H9 (cell line): ENCODE measurements at regions not wholly inside any gene's neighbourhood (a gene's known extent, or its start where the extent isn't known, plus 50 kb on each side); places are given as distances from the start of the nearest gene placed in this dataset.

ENCODE experiments used
- DNase-seq: peaks from one replicate; pipeline ENCODE4 v3.0.0-alpha.2; 2017
- H2AFZ ChIP-seq: one replicate; pipeline ENCODE4 v1.6.1; 2013; ENCODE audit warnings: mild to moderate bottlenecking, low read length, control low read depth, moderate library complexity
- H2AK5ac ChIP-seq: 2 replicates; pipeline ENCODE4 v1.6.1; 2013; ENCODE audit warnings: low read length, control low read depth, mixed read lengths; ENCODE audit not compliant: insufficient read length
- H2BK120ac ChIP-seq: one replicate; pipeline ENCODE4 v1.6.1; 2013; ENCODE audit warnings: low read depth, mild to moderate bottlenecking, low read length, control low read depth, inconsistent platforms; ENCODE audit not compliant: poor library complexity, severe bottlenecking
- H2BK12ac ChIP-seq: 2 replicates; pipeline ENCODE4 v1.6.1; 2013; ENCODE audit warnings: low read length, control low read depth, mixed read lengths, low read depth; ENCODE audit not compliant: insufficient read length
- H2BK15ac ChIP-seq: 2 replicates; pipeline ENCODE4 v1.6.1; 2013; ENCODE audit warnings: low read depth, low read length, control low read depth
- H2BK20ac ChIP-seq: one replicate; pipeline ENCODE4 v1.6.1; 2013; ENCODE audit warnings: low read depth, mild to moderate bottlenecking, low read length, control low read depth, inconsistent platforms; ENCODE audit not compliant: poor library complexity, severe bottlenecking
- H2BK5ac ChIP-seq: 2 replicates; pipeline ENCODE4 v1.6.1; 2013; ENCODE audit warnings: low read length, control low read depth, mixed read lengths; ENCODE audit not compliant: insufficient read length
- H3K14ac ChIP-seq: 2 replicates; pipeline ENCODE4 v1.6.1; 2013; ENCODE audit warnings: low read length, control low read depth; ENCODE audit not compliant: insufficient read depth
- H3K18ac ChIP-seq: 2 replicates; pipeline ENCODE4 v1.6.1; 2013; ENCODE audit warnings: low read depth, mild to moderate bottlenecking, mixed read lengths, low read length, control low read depth; ENCODE audit not compliant: insufficient read length
- H3K23ac ChIP-seq: 2 replicates; pipeline ENCODE4 v1.6.1; 2013; ENCODE audit warnings: low read length, control low read depth, mixed read lengths, low read depth; ENCODE audit not compliant: insufficient read length
- H3K23me2 ChIP-seq: 2 replicates; pipeline ENCODE4 v1.6.1; 2013; ENCODE audit warnings: low read depth, mild to moderate bottlenecking, mixed read lengths, low read length, control low read depth; ENCODE audit not compliant: insufficient read length, poor library complexity, severe bottlenecking
- H3K27ac ChIP-seq: 2 replicates; pipeline ENCODE4 v1.5.1; 2013; ENCODE audit warnings: low read length, control low read depth, mixed read lengths, low read depth; ENCODE audit not compliant: insufficient read length
- H3K27me3 ChIP-seq: 2 replicates; pipeline ENCODE4 v1.6.1; 2013; ENCODE audit warnings: low read length, control low read depth, inconsistent platforms; ENCODE audit not compliant: insufficient read depth
- H3K4ac ChIP-seq: 2 replicates; pipeline ENCODE4 v1.6.1; 2013; ENCODE audit warnings: low read depth, mild to moderate bottlenecking, control low read depth, inconsistent platforms, low read length, moderate library complexity
- H3K4me1 ChIP-seq: 2 replicates; pipeline ENCODE4 v1.6.1; 2013; ENCODE audit warnings: low read length, control low read depth, inconsistent platforms; ENCODE audit not compliant: insufficient read depth
- H3K4me2 ChIP-seq: 2 replicates; pipeline ENCODE4 v1.6.1; 2013; ENCODE audit warnings: low read length, control low read depth, mixed read lengths; ENCODE audit not compliant: insufficient read length, insufficient read depth
- H3K56ac ChIP-seq: 2 replicates; pipeline ENCODE4 v1.6.1; 2013; ENCODE audit warnings: low read depth, mild to moderate bottlenecking, mixed read lengths, low read length, control low read depth; ENCODE audit not compliant: insufficient read length
- H3K79me1 ChIP-seq: 2 replicates; pipeline ENCODE4 v1.6.1; 2013; ENCODE audit warnings: low read depth, mild to moderate bottlenecking, moderate library complexity, low read length, control low read depth, inconsistent platforms; ENCODE audit not compliant: insufficient read depth, poor library complexity, severe bottlenecking
- H3K79me2 ChIP-seq: 2 replicates; pipeline ENCODE4 v1.6.1; 2013; ENCODE audit warnings: low read length, control low read depth, inconsistent platforms; ENCODE audit not compliant: insufficient read depth
- H3K9ac ChIP-seq: 2 replicates; pipeline ENCODE4 v1.6.1; 2013; ENCODE audit warnings: low read length, control low read depth, mixed read lengths; ENCODE audit not compliant: insufficient read length; ENCODE audit errors: extremely low read depth
- H3K9me3 ChIP-seq: one replicate; pipeline ENCODE4 v1.6.1; 2013; ENCODE audit warnings: low read depth, low read length, inconsistent platforms; ENCODE audit not compliant: control insufficient read depth
- H3T11ph ChIP-seq: one replicate; pipeline ENCODE4 v1.6.1; 2013; ENCODE audit warnings: mild to moderate bottlenecking, low read length, control low read depth, inconsistent platforms
- H4K20me1 ChIP-seq: one replicate; pipeline ENCODE4 v1.6.1; 2013; ENCODE audit not compliant: control insufficient read depth, insufficient read length, insufficient read depth
- H4K5ac ChIP-seq: 2 replicates; pipeline ENCODE4 v1.6.1; 2013; ENCODE audit warnings: low read depth, mild to moderate bottlenecking, mixed read lengths, low read length, control low read depth; ENCODE audit not compliant: insufficient read length
- H4K8ac ChIP-seq: replicated peaks from 2 replicates; pipeline ENCODE4 v1.6.1; 2013; ENCODE audit warnings: low read length, control low read depth, mixed read lengths, low read depth; ENCODE audit not compliant: insufficient read length
- H4K91ac ChIP-seq: 2 replicates; pipeline ENCODE4 v1.6.1; 2013; ENCODE audit warnings: low read depth, mild to moderate bottlenecking, moderate library complexity, mixed read lengths, low read length, control low read depth; ENCODE audit not compliant: insufficient read length
- H3K27ac Mint-ChIP-seq, 3 experiments: 2 replicates in 2 of 3; 3 replicates in 1 of 3; pipeline ENCODE4 v1.8.0; 2020 to 2021; ENCODE audit warnings: mixed read lengths in 3 of 3, mild to moderate bottlenecking in 1 of 3, moderate library complexity in 1 of 3
- H3K27me3 Mint-ChIP-seq: 2 replicates; pipeline ENCODE4 v1.8.0; 2021; ENCODE audit warnings: low read depth, mild to moderate bottlenecking, moderate library complexity, mixed read lengths
- H3K36me3 Mint-ChIP-seq, 3 experiments: 2 replicates in 2 of 3; 3 replicates in 1 of 3; pipeline ENCODE4 v1.8.0; 2020 to 2021; ENCODE audit warnings: low read depth in 3 of 3, mixed read lengths in 3 of 3; ENCODE audit not compliant: insufficient read depth in 1 of 3
- H3K4me1 Mint-ChIP-seq, 2 experiments: 2 replicates each; pipeline ENCODE4 v1.8.0; 2020; ENCODE audit warnings: mixed read lengths in 2 of 2
- H3K4me3 Mint-ChIP-seq, 2 experiments: 2 replicates in 1 of 2; 3 replicates in 1 of 2; pipeline ENCODE4 v1.8.0; 2020 to 2021; ENCODE audit warnings: mild to moderate bottlenecking in 2 of 2, mixed read lengths in 2 of 2, moderate library complexity in 1 of 2
- H3K9me3 Mint-ChIP-seq, 2 experiments: 2 replicates in 1 of 2; 3 replicates in 1 of 2; pipeline ENCODE4 v1.8.0; 2020; ENCODE audit warnings: mild to moderate bottlenecking in 2 of 2, mixed read lengths in 2 of 2, moderate library complexity in 1 of 2
- WGBS: extraction: QIAGEN DNeasy Blood & Tissue Kit; methylation state at CpG from one replicate; pipeline ENCODE4 v1.1.7; 2013; ENCODE audit warnings: missing lambda C conversion rate, low lambda C conversion rate, mixed read lengths; ENCODE audit not compliant: insufficient read length; ENCODE audit errors: extremely low coverage; 5-methylcytosine and 5-hydroxymethylcytosine counted together
- TF ChIP-seq, protein P1 (sequence below): fragments of 200-600 bp; sonication (generic); conservative IDR thresholded peaks from 3 replicates; pipeline ENCODE4 v1.8.0; 2021; ENCODE audit warnings: antibody characterized with exemption, mild to moderate bottlenecking

DNA sequence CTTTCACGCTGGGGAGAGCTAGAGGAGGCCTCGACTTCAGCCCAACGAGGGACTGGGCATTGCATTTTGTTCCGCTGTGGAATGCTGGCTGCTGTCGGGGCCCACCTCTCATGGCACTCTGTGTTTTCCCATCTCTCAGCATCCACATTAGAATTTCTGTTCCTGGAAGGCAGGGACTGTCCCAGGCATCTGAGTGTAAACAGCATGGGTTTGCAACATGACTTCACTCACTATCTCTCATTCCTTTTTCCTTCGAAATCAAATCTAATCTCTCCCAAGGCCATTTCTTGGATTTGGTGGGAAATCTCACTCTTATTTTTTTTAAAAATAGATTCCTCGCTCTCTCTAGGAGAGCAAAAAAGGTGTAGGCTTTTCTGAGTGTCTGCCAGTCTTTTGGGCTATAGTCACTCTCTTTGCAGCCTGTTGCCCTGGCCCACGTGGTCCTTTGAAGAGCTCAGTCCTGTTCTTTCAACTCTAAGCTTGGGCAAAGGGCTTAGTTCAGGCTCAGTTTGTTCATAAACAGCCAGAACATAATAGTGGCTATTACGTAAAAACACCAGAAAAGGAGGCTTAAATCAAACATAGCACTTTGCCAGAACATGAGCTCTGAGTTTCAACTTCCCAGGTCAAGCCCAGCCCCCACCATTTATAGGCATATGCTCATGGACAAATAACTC is 284.6 kb upstream of the ZFP64 start:
- H4K20me1 ChIP-seq, result no peaks in the 10 kb centered on the region
- Mint-ChIP-seq H3K9me3 (no peaks in the 10 kb centered on the region), H3K36me3 (no peaks in the 10 kb centered on the region), H3K27me3 (no peaks in the 10 kb centered on the region), H3K27ac (0 out of 7 replicates have a peak overlapping the region, but pooled peaks of 1 of the 3 experiments have one; percentile 11), H3K4me1 (no peaks in the 10 kb centered on the region), H3K4me3 (no peak overlapping the region)
- H3K23ac ChIP-seq, result no peak overlapping the region
- no peaks in the 10 kb centered on the region for H3K23me2 ChIP-seq
- no peak overlapping the region for H2BK15ac ChIP-seq
- H2BK5ac ChIP-seq, result no peak overlapping the region
- H2BK20ac ChIP-seq, result no peak overlapping the region
- no peaks in the 10 kb centered on the region for H3K79me2 ChIP-seq
- no peak overlapping the region for H2BK120ac ChIP-seq
- no peak for DNase-seq
- H3T11ph ChIP-seq, result no peak overlapping the region
- H3K27ac ChIP-seq, result no peak overlapping the region
- no peak overlapping the region for H3K4me2 ChIP-seq
- TF ChIP-seq, protein P1, sequence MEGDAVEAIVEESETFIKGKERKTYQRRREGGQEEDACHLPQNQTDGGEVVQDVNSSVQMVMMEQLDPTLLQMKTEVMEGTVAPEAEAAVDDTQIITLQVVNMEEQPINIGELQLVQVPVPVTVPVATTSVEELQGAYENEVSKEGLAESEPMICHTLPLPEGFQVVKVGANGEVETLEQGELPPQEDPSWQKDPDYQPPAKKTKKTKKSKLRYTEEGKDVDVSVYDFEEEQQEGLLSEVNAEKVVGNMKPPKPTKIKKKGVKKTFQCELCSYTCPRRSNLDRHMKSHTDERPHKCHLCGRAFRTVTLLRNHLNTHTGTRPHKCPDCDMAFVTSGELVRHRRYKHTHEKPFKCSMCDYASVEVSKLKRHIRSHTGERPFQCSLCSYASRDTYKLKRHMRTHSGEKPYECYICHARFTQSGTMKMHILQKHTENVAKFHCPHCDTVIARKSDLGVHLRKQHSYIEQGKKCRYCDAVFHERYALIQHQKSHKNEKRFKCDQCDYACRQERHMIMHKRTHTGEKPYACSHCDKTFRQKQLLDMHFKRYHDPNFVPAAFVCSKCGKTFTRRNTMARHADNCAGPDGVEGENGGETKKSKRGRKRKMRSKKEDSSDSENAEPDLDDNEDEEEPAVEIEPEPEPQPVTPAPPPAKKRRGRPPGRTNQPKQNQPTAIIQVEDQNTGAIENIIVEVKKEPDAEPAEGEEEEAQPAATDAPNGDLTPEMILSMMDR, result no peak
- H3K4ac ChIP-seq, result no peak overlapping the region
- no peak overlapping the region for H2AK5ac ChIP-seq
- no peak overlapping the region for H3K18ac ChIP-seq
- H4K91ac ChIP-seq, result no peak overlapping the region
- H3K27me3 ChIP-seq, result no peaks in the 10 kb centered on the region
- H3K14ac ChIP-seq, result peak overlapping the region; percentile 69; the same call in 1 of the 2 replicates
- H4K5ac ChIP-seq, result no peak overlapping the region
- H3K56ac ChIP-seq, result no peak overlapping the region
- H3K9ac ChIP-seq, result no peak overlapping the region
- no peaks in the 10 kb centered on the region for H3K4me1 ChIP-seq
- no peak overlapping the region for H2BK12ac ChIP-seq
- H3K79me1 ChIP-seq, result no peaks in the 10 kb centered on the region
- H3K9me3 ChIP-seq, result no peaks in the 10 kb centered on the region
- WGBS, result no CpG with 5 or more reads among the region's 9 CpGs
- H2AFZ ChIP-seq, result no peak overlapping the region
- no peak overlapping the region for H4K8ac ChIP-seq
